ENCODE measurements at regions not wholly inside any gene's neighbourhood (a gene's known extent, or its start where the extent isn't known, plus 50 kb on each side); places are given as distances from the start of the nearest gene placed in this dataset.
"Not testable (repeated sequence)": the region's sequence is repeated elsewhere in the genome, so short reads cannot be mapped to it uniquely, and the experiment has no call there.

GRCh38 chr5:101288633-101289032, 385.6 kb upstream of the ST8SIA4 start:
- H3K9ac ChIP-seq (ENCODE audit: low read depth, low read length, poor library complexity, severe bottlenecking): no peak overlapping the region
- H3K9me2 ChIP-seq (replicated peaks; ENCODE audit: low read depth, low read length): no peaks in the 10 kb centered on the region
- no peaks in the 10 kb centered on the region for H3K9me3 ChIP-seq (ENCODE audit: insufficient read depth, low read depth, low read length)
- no peaks in the 10 kb centered on the region for H3K79me2 ChIP-seq (ENCODE audit: insufficient read depth, low read length)
- no peaks in the 10 kb centered on the region for H4K20me1 ChIP-seq (ENCODE audit: insufficient read depth, low read length, poor library complexity, severe bottlenecking)
- H3K36me3 ChIP-seq (ENCODE audit: insufficient read depth, low read length): no peaks in the 10 kb centered on the region
- no peak for TF ChIP-seq EZH2phosphoT487 (IDR thresholded peaks at IDR 0.05; ENCODE audit: borderline replicate concordance)
- no peak for TF ChIP-seq CTCF (conservative IDR thresholded peaks at IDR 0.05; ENCODE audit: low read length)
- H3K4me2 ChIP-seq (ENCODE audit: low read depth, low read length, poor library complexity, severe bottlenecking): no peak overlapping the region
- H3F3A ChIP-seq (ENCODE audit: low read depth): no peaks in the 10 kb centered on the region
- H3K27me3 ChIP-seq (ENCODE audit: insufficient read depth, low read length, poor library complexity, severe bottlenecking): no peaks in the 10 kb centered on the region
- no peak overlapping the region for H2AFZ ChIP-seq (ENCODE audit: low read length)
- H3K4me1 ChIP-seq (ENCODE audit: insufficient read depth, low read length, poor library complexity, severe bottlenecking): no peaks in the 10 kb centered on the region
- no peak overlapping the region for H3K4me3 ChIP-seq (ENCODE audit: low read length, poor library complexity, severe bottlenecking)

- H2AFZ ChIP-seq (ENCODE audit: low read length): no peak overlapping the region
- no peak overlapping the region for H3K4me3 ChIP-seq (ENCODE audit: low read length, poor library complexity, severe bottlenecking)
- H3K9ac ChIP-seq (ENCODE audit: low read depth, low read length, poor library complexity, severe bottlenecking): no peak overlapping the region
- H3K27me3 ChIP-seq (ENCODE audit: insufficient read depth, low read length, poor library complexity, severe bottlenecking): no peaks in the 10 kb centered on the region
- no peaks in the 10 kb centered on the region for H4K20me1 ChIP-seq (ENCODE audit: insufficient read depth, low read length, poor library complexity, severe bottlenecking)
- no peaks in the 10 kb centered on the region for H3F3A ChIP-seq (ENCODE audit: low read depth)
- H3K4me2 ChIP-seq (ENCODE audit: low read depth, low read length, poor library complexity, severe bottlenecking): no peak overlapping the region
- H3K9me2 ChIP-seq (replicated peaks; ENCODE audit: low read depth, low read length): no peaks in the 10 kb centered on the region
- H3K9me3 ChIP-seq (ENCODE audit: insufficient read depth, low read depth, low read length): no peaks in the 10 kb centered on the region
- no peak for TF ChIP-seq CTCF (conservative IDR thresholded peaks at IDR 0.05; ENCODE audit: low read length)
- TF ChIP-seq EZH2phosphoT487 (IDR thresholded peaks at IDR 0.05; ENCODE audit: borderline replicate concordance): no peak
- H3K79me2 ChIP-seq (ENCODE audit: insufficient read depth, low read length): no peaks in the 10 kb centered on the region
- H3K4me1 ChIP-seq (ENCODE audit: insufficient read depth, low read length, poor library complexity, severe bottlenecking): no peaks in the 10 kb centered on the region
- no peaks in the 10 kb centered on the region for H3K36me3 ChIP-seq (ENCODE audit: insufficient read depth, low read length)
These were observed 381.8 kb upstream of the ST8SIA4 start for GRCh38 chr5:101284736-101285375.

DNA sequence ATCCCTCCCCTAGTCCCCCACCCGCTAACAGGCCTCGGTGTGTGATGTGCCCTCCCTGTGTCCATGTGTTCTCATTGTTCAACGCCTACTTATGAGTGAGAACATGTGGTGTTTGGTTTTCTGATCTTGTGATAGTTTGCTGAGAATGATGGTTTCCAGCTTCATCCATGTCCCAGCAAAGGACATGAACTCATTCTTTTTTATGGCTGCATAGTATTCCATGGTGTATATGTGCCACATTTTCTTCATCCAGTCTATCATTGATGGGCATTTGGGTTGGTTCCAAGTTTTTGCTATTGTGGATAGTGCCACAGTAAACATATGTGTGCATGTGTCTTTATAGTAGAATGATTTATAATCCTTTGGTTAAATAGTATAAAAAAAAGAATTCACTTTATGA, 380.9 kb upstream of the ST8SIA4 start:
- not testable (repeated sequence) for H3K27me3 ChIP-seq (ENCODE audit: insufficient read depth, low read length, poor library complexity, severe bottlenecking); H4K20me1 ChIP-seq (ENCODE audit: insufficient read depth, low read length, poor library complexity, severe bottlenecking); H2AFZ ChIP-seq (ENCODE audit: low read length)

DNA sequence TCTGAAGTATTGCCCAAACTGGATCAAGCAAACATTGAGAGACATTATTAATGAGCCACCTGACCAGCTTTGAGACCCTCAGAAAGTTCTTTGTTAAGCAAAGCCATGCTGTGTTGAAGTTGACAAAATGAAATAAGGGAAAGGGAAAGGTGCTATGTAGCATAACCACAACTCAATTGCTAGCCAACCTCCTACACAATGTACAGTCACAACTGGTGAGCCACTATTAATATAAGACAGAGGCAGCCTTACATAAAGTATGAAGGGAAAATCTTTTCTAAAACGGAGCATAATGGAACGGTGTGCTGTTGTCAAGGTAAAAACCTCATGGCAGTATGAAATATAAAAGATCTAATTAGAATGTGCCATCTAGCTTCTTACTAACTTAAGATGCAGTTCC, 375.8 kb upstream of the ST8SIA4 start:
- H4K20me1 ChIP-seq (ENCODE audit: insufficient read depth, low read length, poor library complexity, severe bottlenecking): no peaks in the 10 kb centered on the region
- no peak for TF ChIP-seq CTCF (conservative IDR thresholded peaks at IDR 0.05; ENCODE audit: low read length)
- no peak for TF ChIP-seq EZH2phosphoT487 (IDR thresholded peaks at IDR 0.05; ENCODE audit: borderline replicate concordance)
- no peak overlapping the region for H3K4me2 ChIP-seq (ENCODE audit: low read depth, low read length, poor library complexity, severe bottlenecking)
- no peaks in the 10 kb centered on the region for H3K79me2 ChIP-seq (ENCODE audit: insufficient read depth, low read length)
- H3K27me3 ChIP-seq (ENCODE audit: insufficient read depth, low read length, poor library complexity, severe bottlenecking): no peaks in the 10 kb centered on the region
- H3K4me3 ChIP-seq (ENCODE audit: low read length, poor library complexity, severe bottlenecking): no peak overlapping the region
- H3K9ac ChIP-seq (ENCODE audit: low read depth, low read length, poor library complexity, severe bottlenecking): no peak overlapping the region
- no peak overlapping the region for H2AFZ ChIP-seq (ENCODE audit: low read length)
- no peaks in the 10 kb centered on the region for H3F3A ChIP-seq (ENCODE audit: low read depth)
- no peaks in the 10 kb centered on the region for H3K9me2 ChIP-seq (replicated peaks; ENCODE audit: low read depth, low read length)
- no peaks in the 10 kb centered on the region for H3K36me3 ChIP-seq (ENCODE audit: insufficient read depth, low read length)
- no peaks in the 10 kb centered on the region for H3K9me3 ChIP-seq (ENCODE audit: insufficient read depth, low read depth, low read length)
- H3K4me1 ChIP-seq (ENCODE audit: insufficient read depth, low read length, poor library complexity, severe bottlenecking): no peaks in the 10 kb centered on the region

More for the DNA sequence above, 380.9 kb upstream of the ST8SIA4 start:
- H3K9ac ChIP-seq (ENCODE audit: low read depth, low read length, poor library complexity, severe bottlenecking); H3K4me2 ChIP-seq (ENCODE audit: low read depth, low read length, poor library complexity, severe bottlenecking); H3K9me2 ChIP-seq (replicated peaks; ENCODE audit: low read depth, low read length); H3F3A ChIP-seq (ENCODE audit: low read depth); H3K9me3 ChIP-seq (ENCODE audit: insufficient read depth, low read depth, low read length); H3K36me3 ChIP-seq (ENCODE audit: insufficient read depth, low read length); H3K79me2 ChIP-seq (ENCODE audit: insufficient read depth, low read length); H3K4me3 ChIP-seq (ENCODE audit: low read length, poor library complexity, severe bottlenecking); H3K4me1 ChIP-seq (ENCODE audit: insufficient read depth, low read length, poor library complexity, severe bottlenecking): not testable (repeated sequence)
